Testis (tissue), 2 donors: ENCODE measurements at regions not wholly inside any gene's neighbourhood (a gene's known extent, or its start where the extent isn't known, plus 50 kb on each side); places are given as distances from the start of the nearest gene placed in this dataset.
A peak's percentile ranks its signal among the peaks of the same experiment; 100 is the strongest.

Source experiments
- DNase-seq: peaks from one replicate; pipeline ENCODE4 v3.0.0-alpha.2; 2019
- H3K27ac ChIP-seq, 2 donors: fragments of 200-600 bp; sonication (generic); one replicate each; pipeline ENCODE4 v1.5.1; 2019
- H3K27me3 ChIP-seq: fragments of 200-600 bp; sonication (generic); one replicate; pipeline ENCODE4 v1.5.1; 2019
- H3K36me3 ChIP-seq: fragments of 200-600 bp; sonication (generic); one replicate; pipeline ENCODE4 v1.5.1; 2017; ENCODE audit warnings: low read depth; ENCODE audit errors: missing control alignments
- H3K4me1 ChIP-seq: fragments of 200-600 bp; sonication (generic); one replicate; pipeline ENCODE4 v1.5.1; 2019
- H3K4me3 ChIP-seq, 2 donors: fragments of 200-600 bp; sonication (generic); one replicate each; pipeline ENCODE4 v1.5.1; 2017 to 2019
- H3K9me3 ChIP-seq: fragments of 200-600 bp; sonication (generic); one replicate; pipeline ENCODE4 v1.5.1; 2017
- POLR2A ChIP-seq: fragments of 450-650 bp; IDR thresholded peaks from one replicate; pipeline ENCODE4 v1.6.1; 2017; ENCODE audit warnings: antibody characterized with exemption, mild to moderate bottlenecking, moderate library complexity
- WGBS, 2 donors: methylation state at CpG; one replicate each; pipeline ENCODE4 v1.1.5; 2018; 5-methylcytosine and 5-hydroxymethylcytosine counted together
- intact Hi-C: fragments of 100-400 bp; cut with DNase I; formaldehyde crosslinking; loops from one replicate; pipeline ENCODE4 v1.15.1; 2023; ENCODE audit warnings: low total_unique reads
- TF ChIP-seq, protein P1 (sequence below), 3 experiments: fragments of 450-650 bp in 2 of 3; fragments of 200-600 bp in 1 of 3; sonication (generic) in 1 of 3; IDR thresholded peaks; one replicate each; pipeline ENCODE4 v1.5.1; 2016 to 2019; ENCODE audit warnings: antibody characterized with exemption in 3 of 3, mild to moderate bottlenecking in 2 of 3, moderate library complexity in 1 of 3

DNA sequence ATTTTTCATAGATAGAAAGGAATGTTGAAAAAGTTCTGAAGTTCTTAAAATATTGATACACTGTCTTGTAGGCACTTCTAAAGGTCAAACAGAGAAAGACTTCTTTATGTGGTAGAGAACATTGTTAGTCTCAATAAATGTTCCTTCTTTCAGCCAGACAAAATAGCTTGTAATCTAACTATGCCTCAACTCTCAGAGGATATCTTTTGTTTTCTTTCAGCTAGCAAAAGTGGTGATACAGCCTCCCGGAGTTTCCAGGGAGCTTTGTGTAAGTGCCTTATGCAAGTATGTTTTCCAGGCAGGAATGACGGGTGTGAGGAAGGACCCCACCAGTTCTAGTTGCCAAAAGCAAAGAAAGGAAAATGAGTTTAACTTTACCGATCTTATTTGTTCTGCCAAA is 452.1 kb upstream of the ST6GAL2 start:
- TF ChIP-seq, protein P1, sequence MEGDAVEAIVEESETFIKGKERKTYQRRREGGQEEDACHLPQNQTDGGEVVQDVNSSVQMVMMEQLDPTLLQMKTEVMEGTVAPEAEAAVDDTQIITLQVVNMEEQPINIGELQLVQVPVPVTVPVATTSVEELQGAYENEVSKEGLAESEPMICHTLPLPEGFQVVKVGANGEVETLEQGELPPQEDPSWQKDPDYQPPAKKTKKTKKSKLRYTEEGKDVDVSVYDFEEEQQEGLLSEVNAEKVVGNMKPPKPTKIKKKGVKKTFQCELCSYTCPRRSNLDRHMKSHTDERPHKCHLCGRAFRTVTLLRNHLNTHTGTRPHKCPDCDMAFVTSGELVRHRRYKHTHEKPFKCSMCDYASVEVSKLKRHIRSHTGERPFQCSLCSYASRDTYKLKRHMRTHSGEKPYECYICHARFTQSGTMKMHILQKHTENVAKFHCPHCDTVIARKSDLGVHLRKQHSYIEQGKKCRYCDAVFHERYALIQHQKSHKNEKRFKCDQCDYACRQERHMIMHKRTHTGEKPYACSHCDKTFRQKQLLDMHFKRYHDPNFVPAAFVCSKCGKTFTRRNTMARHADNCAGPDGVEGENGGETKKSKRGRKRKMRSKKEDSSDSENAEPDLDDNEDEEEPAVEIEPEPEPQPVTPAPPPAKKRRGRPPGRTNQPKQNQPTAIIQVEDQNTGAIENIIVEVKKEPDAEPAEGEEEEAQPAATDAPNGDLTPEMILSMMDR (IDR thresholded peaks at IDR 0.05) = no peak
- no peak for TF ChIP-seq POLR2A
- Histone ChIP-seq H3K27ac (peak overlapping the region; percentile 34 to 76), H3K36me3 (no peaks in the 10 kb centered on the region), H3K4me1 (peaks cover 8% of the 10 kb centered on the region), H3K4me3 (no peak overlapping the region), H3K27me3 (no peaks in the 10 kb centered on the region), H3K9me3 (no peaks in the 10 kb centered on the region)
- DNase-seq = peak; percentile 65
- 40 to 50% methylated on average over 3 of the region's 3 CpGs for WGBS, 2 donors
- intact Hi-C loops = no loop called here

DNA sequence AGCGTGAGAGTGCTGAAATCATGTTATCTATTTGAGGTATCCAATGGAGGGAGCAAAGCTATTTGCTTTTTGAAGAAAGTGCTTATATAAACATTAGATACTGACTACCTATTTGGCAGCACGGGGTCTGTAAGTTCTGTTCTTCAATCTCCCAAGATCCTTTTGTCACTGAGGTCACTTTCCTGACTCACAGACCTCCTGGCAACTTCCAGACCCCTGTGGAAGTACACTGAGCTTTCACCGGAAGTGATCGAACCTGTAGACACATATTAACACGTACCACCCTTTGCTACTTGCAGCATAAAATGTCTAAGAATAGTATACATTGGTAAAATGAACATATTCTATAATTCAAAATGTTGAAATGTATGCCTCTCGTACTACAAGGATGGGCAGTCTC is 452.6 kb upstream of the ST6GAL2 start:
- DNase-seq = no peak
- no peaks in the 10 kb centered on the region for H3K9me3 ChIP-seq
- H3K27me3 ChIP-seq = no peaks in the 10 kb centered on the region
- intact Hi-C loops = no loop called here
- H3K4me3 ChIP-seq = no peak overlapping the region
- WGBS, 2 donors = 82 to 83% methylated on average over 6 of the region's 6 CpGs
- TF ChIP-seq, protein P1 (IDR thresholded peaks at IDR 0.05) = no peak
- no peak for TF ChIP-seq POLR2A
- peaks cover 8% of the 10 kb centered on the region for H3K4me1 ChIP-seq
- H3K27ac ChIP-seq = peak overlapping the region in 1 of 2 donors; percentile 34
- no peaks in the 10 kb centered on the region for H3K36me3 ChIP-seq

DNA sequence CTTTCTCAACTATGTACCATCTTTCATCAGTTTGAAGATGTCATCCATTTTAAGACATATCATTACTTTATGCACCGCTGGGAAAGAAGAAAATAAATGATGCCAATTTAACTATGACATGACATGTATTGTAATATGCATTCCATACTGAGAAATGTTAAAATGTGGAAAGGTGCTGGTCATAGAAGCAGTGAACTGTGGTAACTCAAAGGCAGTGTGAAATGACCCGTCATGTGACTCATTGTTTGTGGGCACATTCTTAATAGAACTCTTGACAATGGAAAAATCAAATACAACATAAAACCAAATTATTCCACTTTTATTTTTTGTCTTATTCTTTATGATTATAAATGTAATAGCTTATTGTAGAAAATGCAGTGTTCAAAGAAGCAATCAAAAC is 455.0 kb upstream of the ST6GAL2 start:
- 95 to 98% methylated on average over 2 of the region's 2 CpGs for WGBS, 2 donors
- no peak overlapping the region for H3K4me3 ChIP-seq
- no peak for TF ChIP-seq POLR2A
- TF ChIP-seq, protein P1 (IDR thresholded peaks at IDR 0.05) = peak in 1 of 3 experiments; percentile 5
- H3K9me3 ChIP-seq = no peaks in the 10 kb centered on the region
- H3K27ac ChIP-seq = no peak overlapping the region
- H3K36me3 ChIP-seq = no peaks in the 10 kb centered on the region
- H3K27me3 ChIP-seq = no peaks in the 10 kb centered on the region
- intact Hi-C loops = no loop called here
- no peak for DNase-seq
- H3K4me1 ChIP-seq = peaks cover 8% of the 10 kb centered on the region

DNA sequence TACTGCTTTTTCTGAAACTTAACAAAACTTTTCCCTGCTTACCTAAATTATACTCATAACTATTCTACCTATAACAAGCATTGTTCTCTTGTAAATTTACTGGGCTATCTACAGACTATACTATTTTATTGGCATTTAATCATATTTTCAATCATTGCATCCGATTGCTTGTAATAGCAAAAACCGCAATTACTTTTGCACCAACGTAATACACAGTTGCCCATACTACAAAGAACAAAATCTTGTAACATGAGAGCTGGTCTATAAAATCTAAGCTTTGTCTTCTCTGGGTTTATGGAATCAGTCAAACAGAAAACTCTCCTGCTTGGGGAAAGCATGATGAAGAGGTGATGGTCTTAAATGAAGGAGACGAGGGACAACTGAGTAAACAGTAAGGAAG is 463.4 kb upstream of the ST6GAL2 start:
- no peaks in the 10 kb centered on the region for H3K4me1 ChIP-seq
- no peaks in the 10 kb centered on the region for H3K36me3 ChIP-seq
- intact Hi-C loops = no loop called here
- H3K9me3 ChIP-seq = no peaks in the 10 kb centered on the region
- TF ChIP-seq POLR2A = no peak
- TF ChIP-seq, protein P1 (IDR thresholded peaks at IDR 0.05) = no peak
- H3K27ac ChIP-seq = no peak overlapping the region
- WGBS, 2 donors = 88 to 92% methylated on average over 4 of the region's 4 CpGs
- no peak overlapping the region for H3K4me3 ChIP-seq
- no peaks in the 10 kb centered on the region for H3K27me3 ChIP-seq
- no peak for DNase-seq

DNA sequence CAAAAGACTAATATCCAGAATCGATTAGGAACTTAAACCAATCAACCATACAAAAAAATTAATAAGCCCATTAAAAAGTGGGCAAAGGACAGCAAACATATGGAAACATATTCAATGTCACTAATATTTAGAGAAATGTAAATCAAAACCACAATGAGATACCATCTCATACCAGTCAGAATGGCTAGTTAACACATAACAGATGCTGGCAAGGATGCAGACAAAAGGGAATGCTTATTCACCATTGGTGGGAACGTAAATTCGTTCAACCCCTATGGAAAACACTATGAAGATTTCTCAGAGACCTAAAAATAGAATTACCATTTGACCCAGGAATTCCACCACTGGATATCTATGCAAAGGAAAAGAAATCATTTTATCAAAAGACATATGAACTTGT is 468.2 kb upstream of the ST6GAL2 start:
- H3K27me3 ChIP-seq = no peaks in the 10 kb centered on the region
- H3K9me3 ChIP-seq = no peaks in the 10 kb centered on the region
- TF ChIP-seq POLR2A = no peak
- TF ChIP-seq, protein P1 (IDR thresholded peaks at IDR 0.05) = no peak
- 90 to 92% methylated on average over 3 of the region's 3 CpGs for whole genome bisulfite sequencing, 2 donors
- no peaks in the 10 kb centered on the region for H3K4me1 ChIP-seq
- H3K36me3 ChIP-seq = no peaks in the 10 kb centered on the region
- DNase-seq = no peak
- H3K27ac ChIP-seq = no peak overlapping the region
- intact Hi-C loops = no loop called here
- H3K4me3 ChIP-seq = no peak overlapping the region
